Esophagus muscularis mucosa (tissue), 4 donors: ENCODE measurements at regions not wholly inside any gene's neighbourhood (a gene's known extent, or its start where the extent isn't known, plus 50 kb on each side); places are given as distances from the start of the nearest gene placed in this dataset.
A peak's percentile ranks its signal among the peaks of the same experiment; 100 is the strongest.
"Not testable (repeated sequence)": the region's sequence is repeated elsewhere in the genome, so short reads cannot be mapped to it uniquely, and the experiment has no call there.

Experiments used
- DNase-seq: peaks from one replicate; pipeline ENCODE4 v3.0.0-alpha.2; 2017; ENCODE audit errors: extremely low spot score
- H3K27ac ChIP-seq, 4 donors: fragments of 200-600 bp; sonication (generic); replicated peaks in 1 of 4; 1 replicate in 3 of 4; 2 replicates in 1 of 4; pipeline ENCODE4 v1.5.1; 2016 to 2019; ENCODE audit warnings: mild to moderate bottlenecking in 1 of 4
- H3K27me3 ChIP-seq, 4 donors: fragments of 200-600 bp; sonication (generic); one replicate each; pipeline versions ENCODE4 v1.5.1 to v1.6.0; 2016 to 2019
- H3K36me3 ChIP-seq, 4 donors: fragments of 200-600 bp; sonication (generic); one replicate each; pipeline ENCODE4 v1.5.1; 2016 to 2019
- H3K4me1 ChIP-seq, 4 donors: fragments of 200-600 bp; sonication (generic); one replicate each; pipeline ENCODE4 v1.5.1; 2016 to 2019
- H3K4me3 ChIP-seq, 4 donors: fragments of 200-600 bp; sonication (generic); 1 replicate in 2 of 4; 2 replicates in 2 of 4; pipeline ENCODE4 v1.5.1; 2016 to 2019; ENCODE audit warnings: mild to moderate bottlenecking in 4 of 4, moderate library complexity in 1 of 4
- H3K9me3 ChIP-seq, 4 donors: fragments of 200-600 bp; sonication (generic); 1 replicate in 3 of 4; 2 replicates in 1 of 4; pipeline ENCODE4 v1.5.1; 2016 to 2019
- CTCF ChIP-seq, 3 experiments: fragments of 200-600 bp in 2 of 3; fragments of 450-650 bp in 1 of 3; sonication (generic) in 2 of 3; IDR thresholded peaks; one replicate each; pipeline ENCODE4 v1.5.1; 2017 to 2019; ENCODE audit warnings: antibody characterized with exemption in 3 of 3, mild to moderate bottlenecking in 2 of 3, moderate library complexity in 1 of 3
- EP300 ChIP-seq: sonication (generic); formaldehyde crosslinking; IDR thresholded peaks from one replicate; pipeline ENCODE4 v1.6.1; 2017; ENCODE audit warnings: antibody characterized with exemption
- POLR2A ChIP-seq: fragments of 450-650 bp; IDR thresholded peaks from one replicate; pipeline ENCODE4 v1.6.1; 2017; ENCODE audit warnings: antibody characterized with exemption, moderate library complexity, mild to moderate bottlenecking, low read depth
- POLR2AphosphoS5 ChIP-seq, 2 donors: sonication (generic); formaldehyde crosslinking; IDR thresholded peaks; one replicate each; pipeline ENCODE4 v1.6.1; 2017; ENCODE audit warnings: antibody characterized with exemption in 2 of 2
- WGBS: methylation state at CpG from one replicate; pipeline ENCODE4 v1.1.5; 2018; 5-methylcytosine and 5-hydroxymethylcytosine counted together
- intact Hi-C: fragments of 100-400 bp; cut with DNase I; formaldehyde crosslinking; loops from one replicate; pipeline ENCODE4 v1.15.1; 2023

- no peaks in the 10 kb centered on the region for H3K27me3 ChIP-seq
- intact Hi-C loops, result no loop called here
- no peak for DNase-seq
- H3K36me3 ChIP-seq, result no peaks in the 10 kb centered on the region
- H3K4me3 ChIP-seq, result no peak overlapping the region
- 94% methylated on average over 10 of the region's 10 CpGs for WGBS
- H3K4me1 ChIP-seq, result no peaks in the 10 kb centered on the region
- H3K27ac ChIP-seq, result no peak overlapping the region
- TF ChIP-seq POLR2A (no peak), POLR2AphosphoS5 (IDR thresholded peaks at IDR 0.05) (no peak)
- peaks cover 0 to 6% (median 0%) of the 10 kb centered on the region in 4 donors for H3K9me3 ChIP-seq
Measured at GRCh38 chr6:86205980-86206379, 563.3 kb upstream of the SYNCRIP start.

- no peaks in the 10 kb centered on the region for H3K27me3 ChIP-seq
- no peaks in the 10 kb centered on the region for H3K4me1 ChIP-seq
- no peak overlapping the region for H3K4me3 ChIP-seq
- H3K9me3 ChIP-seq, result peaks cover 0 to 6% (median 0%) of the 10 kb centered on the region in 4 donors
- no peak for DNase-seq
- no peak overlapping the region for H3K27ac ChIP-seq
- WGBS, result 73% methylated on average over 3 of the region's 3 CpGs
- no peaks in the 10 kb centered on the region for H3K36me3 ChIP-seq
- TF ChIP-seq CTCF (IDR thresholded peaks at IDR 0.05), result no peak
- intact Hi-C loops, result no loop called here
Measured at GRCh38 chr6:86203044-86203443, 560.4 kb upstream of the SYNCRIP start.

- TF ChIP-seq POLR2AphosphoS5 (IDR thresholded peaks at IDR 0.05) (no peak), POLR2A (no peak), CTCF (IDR thresholded peaks at IDR 0.05) (no peak), EP300 (no peak)
- no peak for DNase-seq
- no peak overlapping the region for H3K27ac ChIP-seq
- intact Hi-C loops, result no loop called here
- H3K4me3 ChIP-seq, result no peak overlapping the region
- no peaks in the 10 kb centered on the region for H3K36me3 ChIP-seq
- H3K4me1 ChIP-seq, result no peaks in the 10 kb centered on the region
- H3K9me3 ChIP-seq, result no peaks in the 10 kb centered on the region
- WGBS, result 81% methylated on average over 3 of the region's 3 CpGs
- no peaks in the 10 kb centered on the region for H3K27me3 ChIP-seq
Measured at GRCh38 chr6:86193821-86194220, 551.1 kb upstream of the SYNCRIP start.

GRCh38 chr6:86192123-86192522, 549.4 kb upstream of the SYNCRIP start:
- DNase-seq, result no peak
- intact Hi-C loops, result no loop called here
- Histone ChIP-seq H3K9me3 (no peaks in the 10 kb centered on the region), H3K27me3 (no peaks in the 10 kb centered on the region), H3K27ac (no peak overlapping the region), H3K4me3 (no peak overlapping the region), H3K36me3 (no peaks in the 10 kb centered on the region), H3K4me1 (no peaks in the 10 kb centered on the region)
- TF ChIP-seq CTCF (IDR thresholded peaks at IDR 0.05) (peak in 2 of 3 experiments; percentile 22 to 25), POLR2AphosphoS5 (IDR thresholded peaks at IDR 0.05) (no peak)
- WGBS, result 87% methylated on average over 3 of the region's 3 CpGs

- H3K4me1 ChIP-seq, H3K9me3 ChIP-seq, H3K27me3 ChIP-seq, H3K27ac ChIP-seq, H3K36me3 ChIP-seq, DNase-seq, intact Hi-C loops, H3K4me3 ChIP-seq: not testable (repeated sequence)
- WGBS, result 69% methylated on average over 9 of the region's 9 CpGs
Measured at GRCh38 chr6:86175149-86175548, 532.5 kb upstream of the SYNCRIP start.

- Histone ChIP-seq H3K4me1 (peaks cover 0 to 15% (median 4%) of the 10 kb centered on the region in 4 donors), H3K36me3 (no peaks in the 10 kb centered on the region), H3K9me3 (no peaks in the 10 kb centered on the region), H3K4me3 (no peak overlapping the region), H3K27me3 (no peaks in the 10 kb centered on the region), H3K27ac (no peak overlapping the region)
- intact Hi-C loops, result no loop called here
- no peak for DNase-seq
- TF ChIP-seq CTCF (IDR thresholded peaks at IDR 0.05) (no peak), POLR2AphosphoS5 (IDR thresholded peaks at IDR 0.05) (no peak), EP300 (no peak), POLR2A (no peak)
Measured at GRCh38 chr6:86154852-86155251, 512.2 kb upstream of the SYNCRIP start.
